HG02623 (cell line): ENCODE measurements at regions not wholly inside any gene's neighbourhood (a gene's known extent, or its start where the extent isn't known, plus 50 kb on each side); places are given as distances from the start of the nearest gene placed in this dataset.
"Not testable (repeated sequence)": the region's sequence is repeated elsewhere in the genome, so short reads cannot be mapped to it uniquely, and the experiment has no call there.

ENCODE experiments used
- ATAC-seq: cut with Tn5 transposase; IDR thresholded peaks from one replicate; pipeline ENCODE4 v1.9.1; 2021; ENCODE audit warnings: moderate library complexity; ENCODE audit not compliant: unreplicated experiment

DNA sequence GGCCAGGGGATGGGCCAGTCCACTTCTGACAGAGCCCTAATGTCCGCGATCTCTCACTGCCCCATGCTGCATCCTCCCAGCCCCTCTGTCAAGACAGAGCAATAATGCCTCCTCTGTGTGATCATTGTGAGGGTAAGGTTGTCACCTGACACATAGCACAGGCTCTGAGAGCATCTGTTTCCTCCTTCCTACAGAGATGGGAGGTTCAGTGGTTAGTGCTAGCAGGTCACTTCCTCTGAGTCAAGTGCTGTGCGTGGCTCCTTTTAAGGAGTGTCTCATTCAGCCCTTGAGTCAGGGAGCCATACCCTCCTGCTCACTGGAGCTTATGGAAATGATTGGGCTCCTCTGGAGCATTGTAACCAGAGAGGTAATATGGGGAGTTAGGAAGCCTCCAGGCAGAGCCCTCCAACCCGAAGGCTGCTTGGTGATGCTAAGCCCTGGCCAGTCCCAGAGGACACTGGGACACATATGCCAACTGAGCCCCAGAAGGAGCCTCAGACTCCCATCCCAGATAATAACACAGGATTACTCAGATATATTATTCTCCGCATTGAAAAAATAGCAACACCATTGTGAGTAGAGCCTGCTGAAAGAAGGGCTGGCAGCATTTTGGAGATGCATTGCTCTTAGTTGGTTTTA lies 189.0 kb downstream of the GALNT1 start:
- ATAC-seq, result no peak

DNA sequence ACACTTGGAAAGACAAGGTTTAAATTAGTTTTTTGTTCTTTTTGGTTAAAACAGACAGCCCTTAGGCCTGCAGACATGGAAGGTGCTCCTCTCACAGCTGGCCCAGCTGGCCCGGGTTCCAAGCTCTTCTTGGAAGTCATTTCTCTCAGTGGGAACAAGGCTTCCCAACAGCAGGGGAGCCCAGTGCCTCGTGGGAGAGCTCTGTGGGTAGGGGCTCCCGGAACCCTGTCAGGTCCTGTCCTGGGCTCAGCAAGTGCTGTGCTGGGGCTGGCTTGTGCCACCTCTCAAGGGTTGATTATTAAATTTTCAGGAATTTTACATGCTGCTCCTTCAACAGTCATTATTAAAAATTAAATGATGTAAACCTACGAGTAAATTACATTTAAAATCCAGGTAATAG lies 189.6 kb downstream of the GALNT1 start:
- no peak for ATAC-seq

DNA sequence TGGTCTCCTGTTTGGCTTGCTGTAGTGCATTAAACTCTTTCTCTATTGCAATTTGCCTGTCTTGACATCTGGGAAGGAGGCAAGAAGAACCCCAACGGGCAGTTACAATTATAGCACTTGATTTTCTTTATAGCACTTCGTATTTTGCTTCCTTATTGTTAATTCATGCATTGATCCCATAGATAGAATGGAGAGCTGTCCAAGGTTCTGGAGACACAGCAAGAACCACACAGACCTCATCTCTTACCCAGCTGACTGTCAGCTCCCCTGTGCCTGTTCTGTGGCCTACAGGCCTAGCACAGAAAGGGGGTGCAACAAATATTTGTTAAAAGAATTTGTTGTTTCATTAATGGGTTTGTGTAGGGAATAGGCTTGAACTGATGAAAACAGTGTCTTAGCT lies 194.3 kb downstream of the GALNT1 start:
- no peak for ATAC-seq

DNA sequence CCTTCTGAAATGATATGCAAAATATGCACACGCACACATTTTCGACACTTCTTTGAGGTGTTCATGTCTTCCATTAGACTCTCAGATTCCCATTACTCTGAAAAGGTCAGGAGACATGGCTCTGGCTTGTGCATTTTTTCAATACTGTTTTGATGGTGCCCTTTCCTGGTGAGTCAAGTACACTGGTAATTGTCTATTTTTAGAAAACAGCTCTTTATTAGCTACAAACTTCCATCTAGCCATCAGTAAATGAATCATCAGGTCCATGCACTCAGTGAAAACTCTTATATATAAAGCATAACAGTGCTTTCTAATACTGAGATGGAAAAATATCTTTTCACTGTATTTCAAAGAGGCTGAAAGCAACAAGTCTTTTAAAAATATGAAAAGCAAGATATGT lies 194.9 kb downstream of the GALNT1 start:
- no peak for ATAC-seq

DNA sequence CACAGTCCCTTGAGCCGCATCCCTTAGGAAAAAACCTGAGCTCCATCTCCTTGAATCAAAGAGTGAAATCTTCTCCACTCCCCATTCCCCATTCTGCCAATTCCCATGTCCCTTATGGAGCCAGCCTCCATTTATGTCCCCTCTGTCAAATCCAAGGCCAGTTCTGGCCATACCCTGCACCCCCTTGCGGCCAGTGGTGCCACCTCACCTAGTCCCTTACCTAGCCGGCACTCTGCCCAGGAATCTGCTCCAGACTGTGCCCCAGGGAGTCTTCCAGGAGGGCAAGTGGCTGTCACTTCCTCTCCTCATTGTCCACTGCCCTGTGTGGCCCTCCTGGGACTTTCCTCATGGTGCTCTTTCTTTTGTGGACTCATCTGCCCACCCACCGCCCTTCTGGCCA lies 195.4 kb upstream of the RMP24 start:
- ATAC-seq, result no peak

DNA sequence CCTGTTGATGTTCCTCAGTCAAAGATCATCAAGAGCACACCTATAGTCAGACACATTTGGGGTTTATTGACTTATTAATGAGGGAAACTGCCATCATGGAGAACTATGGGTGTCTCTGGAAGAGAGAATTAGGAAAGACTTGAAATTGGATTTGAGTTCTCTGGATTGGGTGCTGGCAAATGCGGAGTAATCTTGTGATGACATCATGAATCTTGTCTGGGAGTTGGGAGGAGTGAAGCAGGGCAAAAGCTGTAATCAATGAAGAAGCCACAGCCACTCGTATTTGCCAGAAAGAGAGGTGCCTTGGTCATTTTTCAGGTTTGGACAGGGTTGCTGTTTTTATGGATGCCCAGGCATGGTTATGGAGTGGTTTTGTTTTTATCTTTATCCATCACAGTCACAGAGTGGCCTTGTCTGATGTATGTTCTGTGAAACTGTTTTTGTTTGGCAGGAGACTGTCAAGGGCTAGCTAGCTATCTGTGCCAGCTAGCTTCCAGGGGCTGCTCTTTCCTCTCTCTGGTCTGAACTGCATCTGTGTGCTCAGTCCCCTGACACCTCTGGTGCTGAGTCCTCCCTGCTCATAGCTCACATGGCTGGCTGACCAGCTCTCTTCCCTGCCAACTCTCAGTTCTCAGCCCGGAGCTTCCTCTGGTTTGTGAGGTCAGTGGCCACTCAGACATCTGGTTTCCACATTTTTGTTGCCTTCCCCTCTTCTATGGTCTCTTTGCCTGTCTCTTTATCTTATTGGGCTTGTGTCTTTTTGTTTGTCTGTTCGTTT lies 193.4 kb upstream of the RMP24 start:
- no peak for ATAC-seq

DNA sequence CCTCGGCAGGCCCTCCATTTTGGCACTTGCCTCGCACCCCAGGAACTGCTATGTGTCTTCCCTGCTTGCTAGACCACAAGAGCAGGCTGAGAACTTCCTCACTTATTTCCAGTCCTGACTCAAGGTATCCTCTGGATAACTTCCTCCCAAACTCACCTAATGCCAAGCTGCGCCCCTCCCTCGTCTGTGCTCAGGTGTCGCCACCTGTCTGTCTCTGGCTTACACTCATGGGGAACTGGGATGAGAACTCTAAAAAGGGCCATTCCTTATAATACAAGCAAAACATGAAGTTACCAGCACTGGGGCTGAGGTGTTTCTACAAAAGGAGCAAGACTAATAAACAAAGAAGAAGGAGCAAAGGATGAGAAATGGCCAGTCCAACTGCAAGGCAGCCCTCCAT lies 191.5 kb upstream of the RMP24 start:
- no peak for ATAC-seq

DNA sequence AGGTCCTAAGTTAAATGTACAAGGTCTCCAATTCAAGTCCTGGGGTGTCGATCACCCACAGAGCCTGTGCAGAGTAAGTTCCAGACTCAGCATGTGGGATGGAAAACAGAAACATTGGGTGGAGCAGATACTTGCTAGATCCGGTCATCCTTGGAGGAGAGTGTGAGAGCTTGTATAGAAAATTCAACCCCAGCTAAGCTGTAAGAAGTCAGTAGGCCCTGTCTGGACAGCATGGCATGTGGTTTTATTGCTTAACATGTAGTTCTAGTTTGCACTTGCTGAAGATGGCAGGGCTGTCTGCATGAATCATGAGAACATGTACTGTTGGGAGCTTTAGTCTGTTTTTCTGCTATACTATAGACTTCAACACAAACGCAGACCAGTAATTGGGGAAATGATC lies 189.6 kb upstream of the RMP24 start:
- no peak for ATAC-seq

DNA sequence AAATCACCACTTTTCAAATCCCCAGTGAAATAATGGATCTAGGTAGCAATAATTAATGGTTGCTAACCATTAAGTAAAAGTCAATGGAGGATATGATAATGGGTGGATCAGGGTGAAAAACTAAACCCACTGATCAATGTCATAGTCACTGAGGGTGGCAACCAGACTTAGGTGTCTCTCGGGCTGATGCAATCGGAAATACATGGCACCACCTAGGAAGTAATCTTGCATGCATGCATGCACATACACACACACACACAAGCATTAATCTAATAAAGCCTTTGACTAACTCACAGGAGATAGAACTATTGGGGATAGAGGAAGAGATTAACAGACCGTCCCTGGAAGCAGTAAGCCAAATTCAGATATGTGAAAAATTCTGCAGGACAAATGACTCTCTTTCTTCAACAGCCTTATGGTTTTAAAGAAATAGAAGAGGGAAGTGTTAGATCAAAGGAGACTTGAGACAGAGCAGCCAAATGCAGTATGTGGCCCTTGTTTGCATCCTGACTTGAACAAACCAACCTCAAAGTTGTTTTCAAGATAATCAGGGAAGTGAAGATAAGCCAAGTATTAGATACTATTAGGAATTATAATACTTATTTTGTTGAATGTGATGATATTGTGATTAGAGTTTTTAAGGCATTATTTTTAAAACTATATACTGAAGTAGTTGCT lies 186.0 kb upstream of the RMP24 start:
- ATAC-seq, result no peak

DNA sequence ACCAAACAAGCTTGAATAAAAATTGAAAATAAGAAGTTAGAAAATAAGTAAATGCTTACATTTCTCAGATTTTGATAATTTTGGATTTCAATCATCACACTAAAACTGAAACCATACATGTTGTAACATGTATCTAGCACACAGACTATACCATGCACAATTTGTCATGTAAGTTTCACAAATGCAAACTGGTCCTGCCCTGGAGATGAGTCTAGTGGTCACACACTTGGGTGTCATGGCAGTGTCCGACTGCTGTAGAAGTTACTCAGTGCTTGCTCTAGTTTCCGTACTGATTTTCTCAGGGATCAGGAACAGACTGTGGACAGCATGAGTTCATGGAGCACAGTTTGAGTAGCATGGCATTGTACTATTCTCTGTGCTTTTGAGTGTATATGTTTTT lies 182.9 kb upstream of the RMP24 start:
- ATAC-seq, result no peak

DNA sequence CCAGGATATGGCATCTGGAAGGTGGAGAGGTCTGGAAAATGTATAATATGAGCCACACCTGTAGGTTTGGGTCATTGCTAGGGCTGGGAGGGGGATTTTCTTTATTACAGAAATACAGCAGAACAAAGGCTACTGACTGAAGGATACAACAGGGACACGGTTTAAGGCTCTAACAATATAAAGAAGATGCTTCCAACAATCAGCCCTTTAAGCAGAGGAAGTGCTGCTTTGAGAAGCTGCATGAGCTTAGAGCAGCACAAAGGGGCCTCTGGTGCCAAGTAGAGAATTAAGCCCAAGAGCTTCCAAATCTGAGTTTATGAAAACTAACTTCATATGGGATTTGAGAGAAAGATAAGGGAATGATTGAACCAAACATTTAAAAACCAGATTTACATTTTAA lies 174.5 kb upstream of the RMP24 start:
- no peak for ATAC-seq

DNA sequence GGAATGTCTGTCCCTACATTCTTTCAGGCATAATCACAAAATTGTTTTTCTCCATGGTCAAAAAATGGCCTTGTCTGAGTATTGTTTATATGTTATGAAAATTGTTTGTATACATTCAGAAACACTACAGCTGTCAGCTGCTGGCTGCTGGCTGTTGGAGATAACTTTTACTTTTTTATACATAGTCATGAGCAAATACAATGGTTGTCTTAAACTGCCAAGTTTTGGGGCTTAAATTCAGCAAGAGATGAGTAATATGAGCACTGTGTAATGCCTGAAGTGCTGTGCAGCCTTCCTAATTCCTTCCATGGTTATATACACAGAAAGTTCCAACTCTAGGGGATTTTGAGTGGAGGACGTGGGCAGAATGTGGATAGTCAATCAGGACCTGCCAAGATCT lies 168.9 kb upstream of the RMP24 start:
- no peak for ATAC-seq

DNA sequence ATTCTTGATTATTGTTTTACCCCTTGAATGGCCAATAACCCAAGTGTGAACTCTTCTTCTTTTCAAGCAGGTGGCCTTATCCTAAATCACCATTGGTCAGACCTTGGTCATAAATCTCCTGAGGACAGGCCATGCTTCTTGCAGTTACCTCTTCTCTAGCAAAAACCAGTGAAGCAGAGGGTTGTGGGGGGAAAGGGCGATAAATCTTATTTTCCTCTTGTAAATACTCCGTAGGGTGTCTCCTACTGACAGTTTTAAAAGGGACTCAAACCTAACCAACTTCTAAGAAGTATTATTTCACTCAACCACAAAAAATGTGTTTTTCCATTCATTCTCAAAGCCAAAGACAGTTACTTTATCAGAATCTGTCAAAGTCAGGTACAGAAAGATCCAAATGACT lies 168.1 kb upstream of the RMP24 start:
- ATAC-seq, result no peak

DNA sequence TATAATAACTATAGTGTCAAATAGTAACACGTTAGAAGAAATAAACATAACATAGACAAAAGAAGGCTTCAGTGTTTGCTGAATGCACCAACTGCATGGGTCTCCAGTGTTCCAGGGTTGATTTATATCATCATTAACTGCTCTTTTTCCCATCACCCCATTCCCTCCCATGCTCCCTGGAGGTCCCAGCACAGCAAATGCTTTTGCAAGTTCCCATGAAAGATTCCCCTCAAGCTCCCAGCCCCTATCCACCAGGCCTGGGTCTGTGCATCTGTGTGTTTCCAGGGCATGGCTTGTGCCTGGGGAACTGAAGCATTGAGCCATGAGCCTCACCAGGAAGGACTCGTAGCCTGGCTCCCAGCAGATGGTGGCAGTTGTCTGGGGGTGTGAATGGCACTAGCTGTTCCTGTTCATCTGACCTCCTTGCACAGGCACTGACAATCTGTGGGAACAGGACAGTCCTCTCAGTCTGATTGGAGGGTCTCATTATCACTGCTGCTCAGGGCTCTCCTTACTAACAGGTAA lies 164.6 kb upstream of the RMP24 start:
- no peak for ATAC-seq

DNA sequence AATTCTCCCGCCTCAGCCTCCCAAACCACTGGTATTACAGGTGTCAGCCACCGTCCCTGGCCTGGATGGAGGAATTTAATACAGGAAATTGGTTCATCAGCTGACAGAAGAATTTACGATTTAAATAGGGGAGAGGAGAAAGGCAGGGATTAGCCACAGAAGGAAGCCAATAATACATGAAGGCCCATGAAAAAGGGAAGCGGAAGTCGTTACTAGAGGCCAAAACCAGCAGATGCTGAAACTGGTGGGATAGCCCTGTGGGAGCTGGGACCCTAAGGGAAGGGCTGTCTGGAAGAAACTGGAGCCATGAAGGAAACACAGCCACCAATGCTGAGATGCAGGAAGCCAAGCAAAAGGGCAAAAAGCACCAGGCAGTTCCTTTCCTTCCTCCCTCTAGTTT lies 163.7 kb upstream of the RMP24 start:
- ATAC-seq, result no peak

DNA sequence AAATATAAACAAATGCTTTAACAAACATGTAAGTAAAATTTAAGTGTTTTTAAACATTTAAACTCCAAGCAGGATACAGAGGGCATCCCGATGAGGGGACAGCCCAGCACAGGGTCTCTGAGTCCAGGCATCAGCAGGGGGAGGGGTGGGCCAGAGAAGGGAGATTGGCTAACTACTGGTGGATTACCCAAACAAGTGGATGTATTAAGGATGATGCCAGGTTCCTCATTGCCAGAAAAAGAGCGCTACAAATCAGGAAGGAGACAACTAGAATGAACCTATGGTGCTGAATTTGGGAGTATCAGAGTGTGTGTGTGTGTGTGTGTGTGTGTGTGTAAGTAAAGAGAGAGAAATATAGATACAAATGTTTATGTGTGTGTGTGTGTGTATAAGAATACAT lies 162.0 kb upstream of the RMP24 start:
- ATAC-seq, result no peak

DNA sequence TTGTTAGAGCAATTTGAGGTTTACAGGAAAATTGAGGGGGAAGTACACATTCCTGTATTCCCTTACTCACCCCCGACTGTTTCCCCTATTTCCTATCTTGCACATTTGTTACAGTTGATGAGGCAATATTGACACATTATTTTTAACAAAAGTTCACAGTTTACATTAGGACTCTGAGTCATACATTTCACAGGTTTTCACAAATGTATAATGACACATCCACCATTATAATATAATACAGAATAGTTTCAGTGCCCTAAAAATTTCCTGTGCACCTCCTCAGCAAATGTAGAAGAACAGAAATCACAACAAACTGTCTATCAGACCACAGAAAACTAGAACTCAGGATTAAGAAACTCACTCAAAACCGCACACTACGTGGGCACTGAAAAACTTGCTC lies 160.6 kb upstream of the RMP24 start:
- ATAC-seq, result no peak

DNA sequence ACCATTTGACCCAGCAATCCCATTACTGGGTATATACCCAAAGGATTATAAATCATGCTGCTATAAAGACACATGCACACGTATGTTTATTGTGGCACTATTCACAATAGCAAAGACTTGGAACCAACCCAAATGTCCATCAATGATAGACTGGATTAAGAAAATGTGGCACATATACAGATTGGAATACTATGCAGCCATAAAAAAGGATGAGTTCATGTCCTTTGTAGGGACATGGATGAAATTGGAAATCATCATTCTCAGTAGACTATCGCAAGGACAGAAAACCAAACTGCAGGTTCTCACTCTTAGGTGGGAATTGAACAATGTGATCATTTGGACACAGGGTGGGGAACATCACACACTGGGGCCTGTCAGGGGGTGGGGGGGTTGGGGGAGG lies 157.5 kb upstream of the RMP24 start:
- not testable (repeated sequence) for ATAC-seq

DNA sequence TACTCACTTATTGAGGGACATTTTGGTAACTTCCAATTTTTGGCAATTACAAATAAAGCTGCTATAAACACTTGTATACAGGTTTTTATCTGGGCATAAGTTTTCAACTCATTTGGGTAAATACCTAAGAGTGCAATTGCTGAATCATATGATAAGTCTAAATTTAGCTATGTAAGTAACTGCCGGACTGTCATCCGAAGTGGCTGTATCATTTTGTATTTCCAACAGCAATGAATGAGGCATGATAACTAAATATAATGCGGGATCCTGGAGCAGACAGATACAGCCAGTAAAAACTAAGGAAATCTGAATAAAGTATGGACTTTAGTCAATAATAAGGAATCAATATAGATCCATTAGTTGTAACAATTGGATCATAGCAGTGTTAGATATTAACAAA lies 156.5 kb upstream of the RMP24 start:
- ATAC-seq, result no peak

DNA sequence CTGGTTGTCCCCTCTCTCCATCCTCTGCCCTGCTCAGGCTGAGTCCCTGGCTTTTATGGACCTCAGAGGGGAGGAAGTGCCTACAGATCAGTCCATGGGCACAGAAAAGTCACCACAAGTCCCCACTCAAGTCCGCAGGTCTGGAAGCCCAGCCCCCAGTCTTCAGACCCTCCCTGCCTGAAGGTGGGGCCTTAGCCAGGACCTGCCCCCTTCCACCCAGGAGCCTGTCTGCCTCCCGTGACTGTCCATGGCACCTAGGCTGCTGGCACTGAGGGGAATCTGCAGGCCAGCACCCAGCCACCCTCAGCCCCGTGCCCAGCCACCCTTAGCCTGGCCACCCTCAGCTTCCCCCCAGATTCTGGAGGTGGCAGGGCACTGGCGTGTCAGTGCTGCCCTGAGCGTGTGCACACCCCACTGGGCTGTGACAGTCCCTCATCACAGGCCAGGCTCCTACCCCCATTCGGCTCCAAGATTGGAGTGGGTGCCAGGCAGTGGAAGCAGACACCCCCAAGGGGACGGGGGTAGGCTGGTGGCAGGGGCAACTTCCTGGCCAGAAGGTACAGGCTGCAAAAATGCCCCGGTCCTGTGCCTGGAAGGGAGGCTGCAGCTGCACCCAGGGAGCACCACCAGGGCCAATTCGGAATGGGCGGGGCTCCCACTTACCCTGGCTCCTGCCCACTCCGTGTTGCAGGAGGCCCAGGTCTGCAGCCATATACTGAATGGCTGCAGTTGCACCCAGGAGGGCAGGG lies 154.7 kb upstream of the RMP24 start:
- no peak for ATAC-seq

DNA sequence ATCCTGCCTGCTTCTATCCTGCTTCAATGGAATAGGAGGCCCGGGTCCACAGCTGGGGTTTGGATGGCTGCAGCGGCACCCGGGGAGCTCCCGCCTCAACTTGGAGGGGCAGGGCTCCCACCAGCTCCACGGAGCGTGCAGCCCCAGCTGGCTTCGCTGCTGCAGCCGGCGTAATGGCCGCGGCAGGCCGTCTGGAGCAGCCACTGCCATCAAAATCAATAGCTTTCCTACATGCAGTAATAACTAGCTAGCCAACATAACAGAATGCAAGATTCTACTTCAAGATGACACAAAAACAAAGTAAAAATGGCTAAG lies 154.2 kb upstream of the RMP24 start:
- no peak for ATAC-seq

DNA sequence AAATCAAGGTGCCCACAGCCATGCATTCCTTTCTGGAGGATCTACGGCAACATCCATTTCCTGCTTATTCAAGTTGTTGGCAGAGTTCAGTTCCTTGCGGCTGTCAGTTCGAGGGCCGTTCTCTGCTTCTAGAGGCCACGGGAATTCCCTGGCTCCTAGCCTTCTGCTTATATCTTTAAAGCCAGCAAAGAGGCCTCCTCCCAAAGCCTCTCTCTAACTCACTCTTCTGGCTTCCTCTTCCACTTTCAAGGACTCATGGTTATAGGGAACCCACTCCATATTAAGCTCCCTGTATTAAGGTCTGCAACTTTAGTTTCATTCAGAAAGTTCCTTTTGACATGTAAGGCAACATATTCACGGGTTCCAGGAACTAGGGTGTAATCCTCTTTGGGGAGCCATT lies 150.1 kb upstream of the RMP24 start:
- ATAC-seq, result no peak
